ENCODE measurements at regions not wholly inside any gene's neighbourhood (a gene's known extent, or its start where the extent isn't known, plus 50 kb on each side); places are given as distances from the start of the nearest gene placed in this dataset.

DNA sequence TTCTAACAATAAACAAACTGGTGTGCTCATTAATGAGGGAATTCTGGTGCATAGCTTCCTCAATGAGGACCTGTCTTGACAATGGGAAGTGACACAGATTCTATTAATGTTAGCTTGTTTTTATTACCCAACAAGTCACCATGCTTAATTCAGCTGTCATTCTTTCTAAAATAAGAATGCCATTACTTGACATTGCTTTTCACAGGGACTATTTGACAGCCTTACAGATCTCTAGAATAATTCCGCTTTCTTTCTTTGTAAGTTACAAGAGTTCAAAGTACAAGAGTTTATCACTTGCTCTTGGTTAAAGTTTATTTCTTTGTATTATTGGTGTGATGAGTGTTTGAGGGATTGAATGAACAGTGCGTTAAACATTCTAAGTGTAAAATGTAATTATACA is 127.0 kb upstream of the COL5A2 start:
- no peak for TF ChIP-seq MAFK (IDR thresholded peaks at IDR 0.05; ENCODE audit: low read depth, low read length)
- TF ChIP-seq MXI1 (IDR thresholded peaks at IDR 0.05; ENCODE audit: borderline replicate concordance, low read depth, low read length), result no peak
- TF ChIP-seq, protein P1, sequence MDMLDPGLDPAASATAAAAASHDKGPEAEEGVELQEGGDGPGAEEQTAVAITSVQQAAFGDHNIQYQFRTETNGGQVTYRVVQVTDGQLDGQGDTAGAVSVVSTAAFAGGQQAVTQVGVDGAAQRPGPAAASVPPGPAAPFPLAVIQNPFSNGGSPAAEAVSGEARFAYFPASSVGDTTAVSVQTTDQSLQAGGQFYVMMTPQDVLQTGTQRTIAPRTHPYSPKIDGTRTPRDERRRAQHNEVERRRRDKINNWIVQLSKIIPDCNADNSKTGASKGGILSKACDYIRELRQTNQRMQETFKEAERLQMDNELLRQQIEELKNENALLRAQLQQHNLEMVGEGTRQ (IDR thresholded peaks at IDR 0.05; ENCODE audit: low read depth, low read length), result no peak
- no peak for TF ChIP-seq SMC3 (IDR thresholded peaks at IDR 0.05; ENCODE audit: low read depth, low read length)
- TF ChIP-seq CEBPB (IDR thresholded peaks at IDR 0.05; ENCODE audit: low read depth, low read length), result no peak
- no peak for TF ChIP-seq RAD21 (IDR thresholded peaks at IDR 0.05; ENCODE audit: low read length)
- TF ChIP-seq RFX5 (IDR thresholded peaks at IDR 0.05; ENCODE audit: low read depth, low read length), result no peak
- Histone ChIP-seq H3K4me2 (ENCODE audit: low read depth, low read length) (no peak overlapping the region), H3K56ac (ENCODE audit: extremely low read depth, insufficient read depth, low read length) (no peak overlapping the region), H4K20me1 (ENCODE audit: insufficient read depth, low read length) (no peaks in the 10 kb centered on the region), H2BK20ac (ENCODE audit: low read depth, low read length) (no peak overlapping the region), H3K4ac (ENCODE audit: low read depth, low read length) (no peak overlapping the region), H3K9me1 (ENCODE audit: insufficient read depth, low read length) (no peaks in the 10 kb centered on the region; the same call in 1 of the 2 replicates), H3K9me3 (ENCODE audit: control insufficient read depth, insufficient read depth, low read length) (no peaks in the 10 kb centered on the region), H2AK9ac (replicated peaks; ENCODE audit: low read depth, low read length, poor library complexity) (no peak overlapping the region), H4K8ac (ENCODE audit: low read depth in 2 of 2, low read length in 2 of 2) (no peak overlapping the region), H3K9ac (ENCODE audit: low read depth, low read length) (no peak overlapping the region), H2AK5ac (ENCODE audit: low read depth, low read length) (no peak overlapping the region), H2BK120ac (ENCODE audit: low read depth, low read length) (0 out of 2 replicates have a peak overlapping the region, but pooled peaks have one; percentile 19), H4K5ac (ENCODE audit: low read depth, low read length) (no peak overlapping the region), H3K27me3 (ENCODE audit: control insufficient read depth, insufficient read depth, low read length) (no peaks in the 10 kb centered on the region), H3K36me3 (ENCODE audit: control insufficient read depth, insufficient read depth, low read length) (no peaks in the 10 kb centered on the region), H3K4me1 (ENCODE audit: control insufficient read depth, insufficient read depth, low read length) (no peaks in the 10 kb centered on the region; the same call in 1 of the 2 replicates), H2AFZ (replicated peaks; ENCODE audit: low read length, poor library complexity) (no peak overlapping the region), H3K23ac (ENCODE audit: low read depth, low read length) (no peak overlapping the region), H3K18ac (ENCODE audit: low read depth, low read length) (no peak overlapping the region), H3K4me3 (ENCODE audit: insufficient read depth, low read depth, low read length) (no peak overlapping the region), H3K14ac (replicated peaks; ENCODE audit: low read depth, low read length) (no peak overlapping the region), H3K27ac (ENCODE audit: insufficient read depth, low read length) (no peak overlapping the region), H3K79me1 (ENCODE audit: low read depth in 1 of 2, low read length in 2 of 2) (no peaks in the 10 kb centered on the region), H2BK15ac (ENCODE audit: low read depth, low read length) (no peak overlapping the region), H4K91ac (ENCODE audit: insufficient read depth, low read depth, low read length) (no peak overlapping the region), H2BK5ac (ENCODE audit: low read depth, low read length, poor library complexity, severe bottlenecking) (no peak overlapping the region)
- intact Hi-C loops (cut with micrococcal nuclease), result no loop called here
- DNase-seq, result no peak
- ChIA-PET POLR2A (ENCODE audit: unreplicated experiment) (no interaction called here), CTCF (no interaction called here)
- ATAC-seq (ENCODE audit: low read depth), result no peak
- in situ Hi-C loops (cut with MboI; ENCODE audit: low sequenced_read_pairs), result no loop called here
- dilution Hi-C loops (cut with HindIII; ENCODE audit: low sequenced_read_pairs, unreplicated experiment), result no loop called here
- no TSS peak for BruUV-seq (replicated peaks)
- WGBS, 2 experiments (ENCODE audit: extremely low coverage in 2 of 2, insufficient read length in 1 of 2), result no CpG with 5 or more reads among the region's 2 CpGs

All from IMR-90 (cell line).